ENCODE measurements at regions not wholly inside any gene's neighbourhood (a gene's known extent, or its start where the extent isn't known, plus 50 kb on each side); places are given as distances from the start of the nearest gene placed in this dataset.
"Not testable (repeated sequence)": the region's sequence is repeated elsewhere in the genome, so short reads cannot be mapped to it uniquely, and the experiment has no call there.

DNA sequence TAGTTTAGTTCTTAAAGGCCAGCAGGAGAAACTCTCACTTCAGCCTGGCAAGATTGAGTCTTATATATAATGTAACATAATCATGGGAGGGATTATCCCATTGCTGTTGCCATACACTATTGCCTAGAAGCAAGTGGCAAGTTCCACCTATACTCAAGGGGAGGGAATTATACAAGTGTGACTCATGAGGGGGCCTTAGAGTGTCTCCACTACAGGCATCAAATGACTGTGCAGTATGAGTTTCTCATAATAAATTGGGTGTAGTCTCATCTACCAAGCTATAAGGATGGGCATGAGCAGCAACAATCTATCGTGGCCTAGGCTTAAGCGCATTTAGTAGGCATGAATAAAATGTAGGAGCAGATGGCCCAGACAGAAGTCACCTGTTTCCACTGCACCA, 89.1 kb upstream of the C1GALT1C1 start:
- no peak for DNase-seq (ENCODE audit: low read depth in 2 of 2)

DNA sequence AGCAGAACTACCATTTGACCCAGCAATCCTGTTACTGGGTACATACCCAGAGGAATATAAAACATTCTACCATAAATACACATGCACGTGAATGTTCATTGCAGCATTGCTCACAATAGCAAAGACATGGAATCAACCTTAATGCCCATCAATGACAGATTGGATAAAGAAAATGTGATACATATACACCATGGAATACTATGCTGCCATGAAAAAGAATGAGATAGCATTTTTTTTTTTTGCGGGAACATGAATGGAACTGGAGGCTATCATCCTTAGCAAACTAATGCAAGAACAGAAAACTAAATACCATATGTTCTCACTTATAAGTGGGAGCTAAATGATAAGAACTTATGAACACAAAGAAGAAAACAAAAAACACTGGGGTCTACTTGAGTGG, 72.5 kb upstream of the C1GALT1C1 start:
- not testable (repeated sequence) for DNase-seq (ENCODE audit: low read depth in 2 of 2)

DNA sequence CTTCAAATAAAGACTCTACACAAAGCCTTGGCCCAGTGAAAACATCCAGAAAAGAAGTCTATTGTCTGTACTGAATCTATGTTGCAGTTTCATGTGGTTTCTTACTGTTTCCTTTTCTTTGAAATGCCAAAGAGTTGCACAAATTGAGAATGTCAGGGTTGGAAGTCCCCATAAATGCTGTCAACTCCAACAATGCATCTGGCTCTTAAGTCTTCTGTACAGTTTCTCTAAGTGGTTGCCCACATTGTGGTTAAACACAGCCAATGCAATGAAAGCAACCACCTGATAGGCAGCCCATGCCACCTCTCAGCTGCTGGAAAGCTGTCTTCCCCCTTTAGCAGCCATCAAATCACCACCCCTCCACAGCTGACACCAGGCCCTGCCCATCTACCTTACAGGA, 67.2 kb upstream of the C1GALT1C1 start:
- DNase-seq (ENCODE audit: low read depth in 2 of 2): peak in 1 of 2 donors; percentile 8

DNA sequence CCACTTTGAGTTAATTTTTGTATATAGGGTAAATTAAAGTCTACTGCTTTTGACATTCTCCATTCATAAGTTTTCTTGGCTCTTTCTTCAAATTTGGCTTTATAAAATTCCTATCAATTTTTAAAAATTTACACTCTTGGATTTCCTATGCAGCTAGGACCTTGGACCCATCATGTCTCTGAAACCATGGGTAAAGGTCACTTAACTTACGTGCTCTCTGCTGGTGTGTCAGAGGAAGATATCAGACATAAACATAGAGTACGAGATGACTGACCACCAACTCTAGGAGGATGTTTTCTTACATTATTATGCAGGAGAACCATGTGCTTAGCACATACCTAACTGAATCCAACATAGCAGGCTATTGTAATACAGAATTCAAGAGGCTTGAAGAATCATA, 62.5 kb upstream of the C1GALT1C1 start:
- DNase-seq (ENCODE audit: low read depth in 2 of 2): no peak

DNA sequence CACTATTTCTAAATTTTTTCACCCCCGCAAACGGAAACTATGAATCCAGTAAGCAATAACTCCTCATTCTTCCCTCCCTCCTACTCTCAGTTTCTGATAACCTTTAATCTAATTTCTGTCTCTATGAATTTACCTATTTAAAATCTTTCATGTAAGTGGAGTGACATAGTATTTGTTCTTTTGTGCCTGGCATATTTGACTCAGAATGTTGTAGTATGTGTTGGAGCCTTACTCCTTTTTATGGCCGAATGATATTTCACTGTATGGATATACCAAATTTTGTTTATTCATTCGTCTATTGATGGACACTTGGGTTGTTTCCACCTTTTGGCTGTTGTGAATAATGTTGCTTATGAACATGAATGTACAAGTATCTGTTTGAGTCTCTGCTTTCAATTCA, 61.1 kb upstream of the C1GALT1C1 start:
- no peak for DNase-seq (ENCODE audit: low read depth in 2 of 2)

DNA sequence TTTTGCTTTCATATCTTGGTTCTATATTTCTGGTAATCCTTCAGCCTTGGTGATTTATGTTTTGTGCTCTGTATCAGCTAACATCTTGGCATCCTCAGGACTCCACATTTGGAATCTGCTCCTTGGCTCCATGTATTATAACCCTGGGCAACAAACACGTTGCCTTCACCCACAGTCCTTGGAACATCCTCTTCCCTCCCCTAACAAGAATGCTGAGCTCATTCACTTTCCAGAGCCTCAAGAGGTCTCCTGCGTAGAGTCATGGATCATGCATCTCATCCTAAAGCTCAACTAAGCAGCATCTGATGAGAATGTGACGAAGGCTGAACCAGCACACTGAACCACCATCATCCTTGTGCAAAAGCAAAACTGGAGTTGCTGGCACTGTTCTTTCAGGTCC, 60.5 kb upstream of the C1GALT1C1 start:
- DNase-seq (ENCODE audit: low read depth in 2 of 2): no peak

DNA sequence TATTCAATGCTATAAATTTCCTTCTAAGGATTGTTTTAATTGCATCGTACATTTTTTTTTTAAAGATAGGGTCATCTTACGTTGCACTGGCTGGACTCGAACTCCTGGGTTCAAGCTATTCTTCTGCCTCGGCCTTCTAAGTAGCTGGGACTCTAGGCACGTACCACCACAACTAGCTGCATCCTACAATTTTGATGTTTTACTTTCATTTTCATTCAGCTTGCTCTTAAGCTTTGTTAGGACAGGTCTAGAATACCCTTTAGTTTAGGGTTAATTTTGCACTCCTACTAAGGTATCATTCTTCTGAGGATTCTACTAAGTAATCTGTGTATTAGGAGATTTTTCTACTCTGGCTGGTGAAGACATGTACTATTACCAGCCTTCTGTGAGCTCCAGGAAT, 50.2 kb upstream of the C1GALT1C1 start:
- no peak for DNase-seq (ENCODE audit: low read depth in 2 of 2)
